Thyroid gland (tissue), 4 donors: ENCODE measurements at regions not wholly inside any gene's neighbourhood (a gene's known extent, or its start where the extent isn't known, plus 50 kb on each side); places are given as distances from the start of the nearest gene placed in this dataset.

Experiments
- DNase-seq, 2 donors: peaks; one replicate each; pipeline ENCODE4 v3.0.0-alpha.2; 2019
- H3K27ac ChIP-seq, 3 donors: fragments of 200-600 bp; sonication (generic); 1 replicate in 2 of 3; 2 replicates in 1 of 3; pipeline ENCODE4 v1.5.1; 2016 to 2019; ENCODE audit warnings: mild to moderate bottlenecking in 1 of 3, moderate library complexity in 1 of 3
- H3K27me3 ChIP-seq: fragments of 200-600 bp; sonication (generic); one replicate; pipeline ENCODE4 v1.5.1; 2019
- H3K36me3 ChIP-seq, 2 donors: fragments of 200-600 bp; sonication (generic); one replicate each; pipeline ENCODE4 v1.5.1; 2016 to 2019
- H3K4me1 ChIP-seq, 2 donors: fragments of 200-600 bp; sonication (generic); one replicate each; pipeline ENCODE4 v1.5.1; 2017 to 2019
- H3K4me3 ChIP-seq, 3 donors: fragments of 200-600 bp; sonication (generic); replicated peaks in 1 of 3; 1 replicate in 2 of 3; 2 replicates in 1 of 3; pipeline ENCODE4 v1.5.1; 2016; ENCODE audit warnings: mild to moderate bottlenecking in 1 of 3
- H3K9me3 ChIP-seq: fragments of 200-600 bp; sonication (generic); one replicate; pipeline ENCODE4 v1.5.1; 2017
- POLR2A ChIP-seq, 2 donors: fragments of 450-650 bp; IDR thresholded peaks; one replicate each; pipeline ENCODE4 v1.6.1; 2017; ENCODE audit warnings: antibody characterized with exemption in 2 of 2, mild to moderate bottlenecking in 2 of 2, moderate library complexity in 1 of 2
- WGBS, 2 donors: methylation state at CpG; one replicate each; pipeline ENCODE4 v1.1.5; 2017; 5-methylcytosine and 5-hydroxymethylcytosine counted together
- intact Hi-C: fragments of 100-400 bp; cut with DNase I; formaldehyde crosslinking; loops from one replicate; pipeline ENCODE4 v1.15.1; 2023
- TF ChIP-seq, protein P1 (sequence below), 6 experiments: fragments of 200-600 bp in 3 of 6; fragments of 450-650 bp in 3 of 6; sonication (generic) in 3 of 6; IDR thresholded peaks; one replicate each; pipeline ENCODE4 v1.5.1; 2016 to 2019; ENCODE audit warnings: antibody characterized with exemption in 6 of 6, mild to moderate bottlenecking in 2 of 6, inconsistent platforms in 1 of 6, moderate library complexity in 1 of 6

DNA sequence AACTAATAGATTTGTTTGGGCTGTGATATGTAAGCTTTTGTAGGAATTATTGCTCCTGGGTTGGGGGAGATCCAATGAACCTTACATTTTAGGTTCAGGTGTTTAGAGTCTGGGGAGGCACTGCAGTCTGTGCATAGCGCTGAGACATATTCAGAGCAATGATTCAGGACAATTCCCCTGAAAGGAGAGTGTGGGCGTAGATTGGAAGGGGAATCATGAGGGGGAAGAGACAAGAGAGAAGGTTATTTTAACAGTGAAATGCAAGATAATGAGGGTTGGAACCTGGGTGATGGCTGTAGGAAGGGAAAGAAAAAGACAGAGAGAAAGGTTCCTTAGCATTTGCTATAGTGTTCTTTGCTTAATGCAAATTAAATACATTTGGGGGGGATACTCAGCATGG is 1013.4 kb downstream of the REEP3 start:
- no peak for TF ChIP-seq POLR2A (IDR thresholded peaks at IDR 0.05)
- TF ChIP-seq, protein P1, sequence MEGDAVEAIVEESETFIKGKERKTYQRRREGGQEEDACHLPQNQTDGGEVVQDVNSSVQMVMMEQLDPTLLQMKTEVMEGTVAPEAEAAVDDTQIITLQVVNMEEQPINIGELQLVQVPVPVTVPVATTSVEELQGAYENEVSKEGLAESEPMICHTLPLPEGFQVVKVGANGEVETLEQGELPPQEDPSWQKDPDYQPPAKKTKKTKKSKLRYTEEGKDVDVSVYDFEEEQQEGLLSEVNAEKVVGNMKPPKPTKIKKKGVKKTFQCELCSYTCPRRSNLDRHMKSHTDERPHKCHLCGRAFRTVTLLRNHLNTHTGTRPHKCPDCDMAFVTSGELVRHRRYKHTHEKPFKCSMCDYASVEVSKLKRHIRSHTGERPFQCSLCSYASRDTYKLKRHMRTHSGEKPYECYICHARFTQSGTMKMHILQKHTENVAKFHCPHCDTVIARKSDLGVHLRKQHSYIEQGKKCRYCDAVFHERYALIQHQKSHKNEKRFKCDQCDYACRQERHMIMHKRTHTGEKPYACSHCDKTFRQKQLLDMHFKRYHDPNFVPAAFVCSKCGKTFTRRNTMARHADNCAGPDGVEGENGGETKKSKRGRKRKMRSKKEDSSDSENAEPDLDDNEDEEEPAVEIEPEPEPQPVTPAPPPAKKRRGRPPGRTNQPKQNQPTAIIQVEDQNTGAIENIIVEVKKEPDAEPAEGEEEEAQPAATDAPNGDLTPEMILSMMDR (IDR thresholded peaks at IDR 0.05): no peak
- intact Hi-C loops: no loop called here

DNA sequence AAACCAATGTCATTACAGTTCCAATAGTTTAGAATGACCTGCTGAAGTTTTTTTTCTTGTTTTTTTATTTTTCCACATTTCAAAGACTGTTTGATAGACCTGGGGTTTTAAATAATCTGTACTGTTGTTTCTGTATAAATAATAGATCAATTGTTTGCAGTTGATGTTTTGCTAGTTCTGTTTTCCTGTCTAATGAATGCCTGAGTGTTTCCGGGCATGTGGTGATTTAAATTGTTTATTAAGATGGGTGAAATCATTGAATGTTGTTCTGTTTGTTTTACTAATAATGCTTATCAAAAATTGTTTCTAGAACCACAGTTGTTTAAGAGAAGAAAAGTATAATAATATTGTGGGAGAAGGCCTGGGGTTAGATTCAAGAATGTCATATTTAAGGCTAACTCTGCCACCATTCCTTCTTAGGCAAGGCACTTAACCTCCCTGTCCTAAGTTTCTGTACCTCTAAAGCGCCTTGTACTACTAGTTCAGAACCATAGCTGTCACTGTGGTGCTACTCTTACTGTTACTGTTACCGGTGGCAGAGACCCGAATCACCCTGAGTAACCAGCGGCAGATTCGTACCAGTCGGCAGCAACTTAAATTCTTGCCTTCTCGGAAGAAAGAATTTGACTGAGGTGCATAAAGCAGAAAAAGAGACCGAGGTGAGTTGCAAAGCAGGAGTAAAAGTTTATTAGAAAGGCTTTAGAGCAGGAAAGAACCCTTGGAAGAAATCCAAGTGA is 1014.1 kb downstream of the REEP3 start:
- H3K36me3 ChIP-seq: no peaks in the 10 kb centered on the region
- no peak overlapping the region for H3K4me3 ChIP-seq
- 89 to 92% methylated on average over 9 of the region's 9 CpGs for WGBS, 2 donors
- H3K4me1 ChIP-seq: no peaks in the 10 kb centered on the region
- no peaks in the 10 kb centered on the region for H3K9me3 ChIP-seq
- no peak for TF ChIP-seq POLR2A (IDR thresholded peaks at IDR 0.05)
- TF ChIP-seq, protein P1 (IDR thresholded peaks at IDR 0.05): no peak
- no peak overlapping the region for H3K27ac ChIP-seq
- H3K27me3 ChIP-seq: no peaks in the 10 kb centered on the region
- intact Hi-C loops: no loop called here
- DNase-seq: no peak

More for the DNA sequence above, 1013.4 kb downstream of the REEP3 start:
- 87 to 96% methylated on average over 2 of the region's 2 CpGs for whole genome bisulfite sequencing, 2 donors
- Histone ChIP-seq H3K9me3 (no peaks in the 10 kb centered on the region), H3K27me3 (no peaks in the 10 kb centered on the region), H3K4me3 (no peak overlapping the region), H3K36me3 (no peaks in the 10 kb centered on the region), H3K4me1 (no peaks in the 10 kb centered on the region), H3K27ac (no peak overlapping the region)
- no peak for DNase-seq

DNA sequence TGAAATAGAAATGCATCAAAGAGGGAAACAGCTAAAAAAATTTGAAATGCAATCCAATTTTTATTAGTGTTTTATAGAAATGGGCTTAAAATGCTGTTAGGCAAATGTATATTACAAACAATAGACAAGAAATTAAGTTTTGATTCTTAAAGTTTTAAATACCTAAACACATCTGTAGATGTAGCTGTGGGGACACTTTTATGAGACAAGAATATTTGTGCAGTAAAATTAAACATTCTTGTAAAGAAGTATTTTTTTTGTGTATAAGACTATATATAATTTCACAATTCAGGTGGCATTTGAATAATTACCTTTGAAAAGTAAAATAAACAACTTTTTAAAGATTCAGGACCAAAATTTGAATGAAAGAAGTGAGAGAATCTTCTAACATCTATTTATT is 1015.9 kb downstream of the REEP3 start:
- intact Hi-C loops: no loop called here
- no peak for TF ChIP-seq POLR2A (IDR thresholded peaks at IDR 0.05)
- TF ChIP-seq, protein P1 (IDR thresholded peaks at IDR 0.05): no peak

DNA sequence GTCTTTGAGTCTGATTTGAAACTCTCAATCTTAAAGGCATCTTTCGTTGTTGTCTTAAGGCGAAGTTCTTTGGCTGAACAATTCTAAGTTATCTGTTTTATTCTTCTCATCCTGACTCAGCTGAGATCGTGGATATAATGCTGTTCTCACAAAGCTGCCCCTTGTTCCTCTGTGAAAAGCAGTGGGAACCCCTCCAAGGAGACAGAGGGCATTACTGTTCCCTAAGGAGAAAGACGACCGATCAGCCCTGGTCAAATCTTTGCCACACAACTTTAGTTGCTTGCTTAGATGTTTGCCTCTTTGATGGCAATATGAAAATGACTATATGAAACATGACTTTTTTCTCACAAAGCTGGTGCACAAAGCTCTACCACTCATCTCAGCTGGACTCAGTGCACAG is 1016.7 kb downstream of the REEP3 start:
- H3K4me3 ChIP-seq: no peak overlapping the region
- 77 to 80% methylated on average over 5 of the region's 5 CpGs for WGBS, 2 donors
- no peaks in the 10 kb centered on the region for H3K9me3 ChIP-seq
- TF ChIP-seq, protein P1 (IDR thresholded peaks at IDR 0.05): no peak
- TF ChIP-seq POLR2A (IDR thresholded peaks at IDR 0.05): no peak
- no peaks in the 10 kb centered on the region for H3K4me1 ChIP-seq
- H3K27me3 ChIP-seq: no peaks in the 10 kb centered on the region
- no peak overlapping the region for H3K27ac ChIP-seq
- intact Hi-C loops: no loop called here
- no peak for DNase-seq
- H3K36me3 ChIP-seq: no peaks in the 10 kb centered on the region

More for the DNA sequence above, 1015.9 kb downstream of the REEP3 start:
- no peak for DNase-seq
- H3K9me3 ChIP-seq: no peaks in the 10 kb centered on the region
- no peaks in the 10 kb centered on the region for H3K4me1 ChIP-seq
- no peaks in the 10 kb centered on the region for H3K27me3 ChIP-seq
- no peaks in the 10 kb centered on the region for H3K36me3 ChIP-seq
- H3K4me3 ChIP-seq: no peak overlapping the region
- H3K27ac ChIP-seq: no peak overlapping the region

DNA sequence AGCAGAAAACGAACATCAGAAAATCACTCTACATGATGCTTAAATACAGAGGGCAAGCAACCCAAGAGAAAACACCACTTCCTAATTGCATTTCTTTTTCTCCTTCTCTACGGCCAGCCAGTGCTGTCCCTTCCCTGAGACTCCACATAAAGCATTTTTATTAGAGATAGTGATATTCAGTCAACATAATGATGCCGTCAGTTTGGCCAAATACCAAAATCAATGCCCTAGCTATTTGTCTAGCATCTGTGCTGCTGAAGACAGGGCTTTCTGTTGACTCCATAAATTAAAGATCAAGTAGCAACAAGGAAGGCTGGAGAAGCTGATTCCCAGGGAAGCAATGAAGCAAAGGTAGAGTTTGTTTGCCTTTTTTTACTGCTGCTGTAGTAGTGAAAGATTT is 1024.9 kb downstream of the REEP3 start:
- H3K27ac ChIP-seq: no peak overlapping the region
- TF ChIP-seq, protein P1 (IDR thresholded peaks at IDR 0.05): no peak
- no peak for TF ChIP-seq POLR2A (IDR thresholded peaks at IDR 0.05)
- no peaks in the 10 kb centered on the region for H3K9me3 ChIP-seq
- H3K4me1 ChIP-seq: no peaks in the 10 kb centered on the region
- WGBS, 2 donors: 74 to 77% methylated on average over 3 of the region's 3 CpGs
- no peaks in the 10 kb centered on the region for H3K36me3 ChIP-seq
- no peaks in the 10 kb centered on the region for H3K27me3 ChIP-seq
- H3K4me3 ChIP-seq: no peak overlapping the region
- intact Hi-C loops: no loop called here
- no peak for DNase-seq
